Activated T-cell treated with anti-CD3 and anti-CD28 coated beads, Interleukin-2, amount 50 U/mL, for 4 hours (primary cell): ENCODE measurements at regions not wholly inside any gene's neighbourhood (a gene's known extent, or its start where the extent isn't known, plus 50 kb on each side); places are given as distances from the start of the nearest gene placed in this dataset.
A peak's percentile ranks its signal among the peaks of the same experiment; 100 is the strongest.

Experiments used
- ATAC-seq, 2 donors: fragments of 200-7000 bp; cut with Tn5 transposase; one replicate each; pipeline ENCODE4 v1.10.0; 2021
- DNase-seq: peaks from one replicate; pipeline ENCODE4 v3.0.0-alpha.2; 2020
- H3K27me3 Mint-ChIP-seq: one replicate; pipeline ENCODE4 v1.8.0; 2021; ENCODE audit warnings: low read depth, mixed read lengths
- H3K36me3 Mint-ChIP-seq: one replicate; pipeline ENCODE4 v1.8.0; 2022; ENCODE audit warnings: mixed read lengths; ENCODE audit not compliant: insufficient read depth
- H3K4me1 Mint-ChIP-seq: one replicate; pipeline ENCODE4 v1.8.0; 2021; ENCODE audit warnings: low read depth, mixed read lengths
- H3K4me3 Mint-ChIP-seq: one replicate; pipeline ENCODE4 v1.8.0; 2021; ENCODE audit warnings: mild to moderate bottlenecking, moderate library complexity, mixed read lengths
- H3K9me3 Mint-ChIP-seq: one replicate; pipeline ENCODE4 v1.8.0; 2021; ENCODE audit warnings: mixed read lengths

GRCh38 chr11:34564406-34564805 lies 50.8 kb upstream of the ELF5 start:
- ATAC-seq (no peak), DNase-seq (no peak)
- no peak overlapping the region for H3K4me3 Mint-ChIP-seq
- no peaks in the 10 kb centered on the region for H3K4me1 Mint-ChIP-seq
- no peaks in the 10 kb centered on the region for H3K36me3 Mint-ChIP-seq
- H3K9me3 Mint-ChIP-seq, result no peaks in the 10 kb centered on the region
- H3K27me3 Mint-ChIP-seq, result peaks cover 32% of the 10 kb centered on the region

GRCh38 chr11:34564807-34565241 lies 51.2 kb upstream of the ELF5 start:
- DNase-seq (no peak), ATAC-seq (no peak)
- Mint-ChIP-seq H3K9me3 (no peaks in the 10 kb centered on the region), H3K36me3 (no peaks in the 10 kb centered on the region), H3K4me3 (no peak overlapping the region), H3K4me1 (no peaks in the 10 kb centered on the region), H3K27me3 (peaks cover 31% of the 10 kb centered on the region)

- no peaks in the 10 kb centered on the region for H3K36me3 Mint-ChIP-seq
- no peaks in the 10 kb centered on the region for H3K9me3 Mint-ChIP-seq
- DNase-seq (no peak), ATAC-seq (peak in 1 of 2 donors; percentile 48)
- H3K4me3 Mint-ChIP-seq, result no peak overlapping the region
- H3K4me1 Mint-ChIP-seq, result no peaks in the 10 kb centered on the region
- H3K27me3 Mint-ChIP-seq, result peaks cover 38% of the 10 kb centered on the region
Observed at GRCh38 chr11:34565417-34566207, 52.0 kb upstream of the ELF5 start.

- Mint-ChIP-seq H3K4me3 (no peak overlapping the region), H3K9me3 (no peaks in the 10 kb centered on the region), H3K36me3 (no peaks in the 10 kb centered on the region), H3K27me3 (peaks cover 38% of the 10 kb centered on the region), H3K4me1 (no peaks in the 10 kb centered on the region)
- ATAC-seq (no peak), DNase-seq (no peak)
Observed at GRCh38 chr11:34566208-34566551, 52.6 kb upstream of the ELF5 start.

- DNase-seq (no peak), ATAC-seq (no peak)
- no peaks in the 10 kb centered on the region for H3K36me3 Mint-ChIP-seq
- H3K4me1 Mint-ChIP-seq, result no peaks in the 10 kb centered on the region
- no peaks in the 10 kb centered on the region for H3K9me3 Mint-ChIP-seq
- no peak overlapping the region for H3K4me3 Mint-ChIP-seq
- peaks cover 36% of the 10 kb centered on the region for H3K27me3 Mint-ChIP-seq
Observed at GRCh38 chr11:34566736-34567135, 53.1 kb upstream of the ELF5 start.

GRCh38 chr11:34567733-34568132 lies 53.2 kb upstream of the EHF start:
- no peak overlapping the region for H3K4me3 Mint-ChIP-seq
- H3K4me1 Mint-ChIP-seq, result no peaks in the 10 kb centered on the region

GRCh38 chr11:34570584-34570983 lies 50.3 kb upstream of the EHF start:
- DNase-seq, result no peak
- Mint-ChIP-seq H3K9me3 (no peaks in the 10 kb centered on the region), H3K27me3 (peaks cover 38% of the 10 kb centered on the region), H3K4me3 (no peak overlapping the region), H3K4me1 (no peaks in the 10 kb centered on the region), H3K36me3 (no peaks in the 10 kb centered on the region)
- peak in 1 of 2 donors; percentile 63 for ATAC-seq

More at GRCh38 chr11:34567733-34568132, 53.2 kb upstream of the EHF start:
- ATAC-seq (no peak), DNase-seq (no peak)
- Mint-ChIP-seq H3K9me3 (no peaks in the 10 kb centered on the region), H3K27me3 (peaks cover 35% of the 10 kb centered on the region), H3K36me3 (no peaks in the 10 kb centered on the region)
